Activated B cell treated with CpG ODN at 0.5 μM for 24 hours (primary cell): ENCODE measurements at regions not wholly inside any gene's neighbourhood (a gene's known extent, or its start where the extent isn't known, plus 50 kb on each side); places are given as distances from the start of the nearest gene placed in this dataset.

ENCODE experiments used
- ATAC-seq: fragments of 200-7000 bp; cut with Tn5 transposase; one replicate; pipeline ENCODE4 v1.10.0; 2021; ENCODE audit warnings: low read depth, mild to moderate bottlenecking, moderate library complexity
- CTCF ChIA-PET: fragments of 350-600 bp; sonication (Branson Sonifier 250); formaldehyde crosslinking; loops from one replicate; lab custom pipeline; 2021; ENCODE audit warnings: antibody characterized with exemption; lab: Charles Lee
- POLR2A ChIA-PET: fragments of 350-600 bp; sonication (Branson Sonifier 250); formaldehyde crosslinking; loops from one replicate; lab custom pipeline; 2021; ENCODE audit warnings: antibody characterized with exemption; lab: Charles Lee
- DNase-seq: peaks from one replicate; pipeline ENCODE4 v3.0.0; 2022
- H3K27ac Mint-ChIP-seq: one replicate; pipeline ENCODE4 v1.8.0; 2020; ENCODE audit warnings: mixed read lengths
- H3K27me3 Mint-ChIP-seq: one replicate; pipeline ENCODE4 v1.8.0; 2021; ENCODE audit warnings: mixed read lengths
- H3K36me3 Mint-ChIP-seq: one replicate; pipeline ENCODE4 v1.8.0; 2021; ENCODE audit warnings: low read depth, mixed read lengths
- H3K4me1 Mint-ChIP-seq: one replicate; pipeline ENCODE4 v1.8.0; 2021; ENCODE audit warnings: mixed read lengths
- H3K4me3 Mint-ChIP-seq: one replicate; pipeline ENCODE4 v1.8.0; 2020; ENCODE audit warnings: mild to moderate bottlenecking, mixed read lengths
- H3K9me3 Mint-ChIP-seq: one replicate; pipeline ENCODE4 v1.8.0; 2020; ENCODE audit warnings: mixed read lengths
- intact Hi-C: fragments of 100-400 bp; cut with micrococcal nuclease; formaldehyde crosslinking; loops from one replicate; pipeline ENCODE4 v1.15.1; 2024
- TF ChIP-seq, protein P1 (sequence below): fragments of 200-600 bp; IDR thresholded peaks from one replicate; pipeline ENCODE4 v1.8.0; 2022; ENCODE audit warnings: antibody characterized with exemption, mild to moderate bottlenecking

- H3K4me3 Mint-ChIP-seq: no peak overlapping the region
- no peaks in the 10 kb centered on the region for H3K4me1 Mint-ChIP-seq
- DNase-seq (no peak), ATAC-seq (no peak)
- intact Hi-C loops: no loop called here
- POLR2A ChIA-PET: no interaction called here
- H3K9me3 Mint-ChIP-seq: peaks cover 7% of the 10 kb centered on the region
- no peaks in the 10 kb centered on the region for H3K27me3 Mint-ChIP-seq
- TF ChIP-seq, protein P1, sequence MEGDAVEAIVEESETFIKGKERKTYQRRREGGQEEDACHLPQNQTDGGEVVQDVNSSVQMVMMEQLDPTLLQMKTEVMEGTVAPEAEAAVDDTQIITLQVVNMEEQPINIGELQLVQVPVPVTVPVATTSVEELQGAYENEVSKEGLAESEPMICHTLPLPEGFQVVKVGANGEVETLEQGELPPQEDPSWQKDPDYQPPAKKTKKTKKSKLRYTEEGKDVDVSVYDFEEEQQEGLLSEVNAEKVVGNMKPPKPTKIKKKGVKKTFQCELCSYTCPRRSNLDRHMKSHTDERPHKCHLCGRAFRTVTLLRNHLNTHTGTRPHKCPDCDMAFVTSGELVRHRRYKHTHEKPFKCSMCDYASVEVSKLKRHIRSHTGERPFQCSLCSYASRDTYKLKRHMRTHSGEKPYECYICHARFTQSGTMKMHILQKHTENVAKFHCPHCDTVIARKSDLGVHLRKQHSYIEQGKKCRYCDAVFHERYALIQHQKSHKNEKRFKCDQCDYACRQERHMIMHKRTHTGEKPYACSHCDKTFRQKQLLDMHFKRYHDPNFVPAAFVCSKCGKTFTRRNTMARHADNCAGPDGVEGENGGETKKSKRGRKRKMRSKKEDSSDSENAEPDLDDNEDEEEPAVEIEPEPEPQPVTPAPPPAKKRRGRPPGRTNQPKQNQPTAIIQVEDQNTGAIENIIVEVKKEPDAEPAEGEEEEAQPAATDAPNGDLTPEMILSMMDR: no peak
- CTCF ChIA-PET: no interaction called here
- no peaks in the 10 kb centered on the region for H3K36me3 Mint-ChIP-seq
- no peak overlapping the region for H3K27ac Mint-ChIP-seq
These were observed 145.8 kb downstream of the KIF26A start for GRCh38 chr14:104284107-104284592.

DNA sequence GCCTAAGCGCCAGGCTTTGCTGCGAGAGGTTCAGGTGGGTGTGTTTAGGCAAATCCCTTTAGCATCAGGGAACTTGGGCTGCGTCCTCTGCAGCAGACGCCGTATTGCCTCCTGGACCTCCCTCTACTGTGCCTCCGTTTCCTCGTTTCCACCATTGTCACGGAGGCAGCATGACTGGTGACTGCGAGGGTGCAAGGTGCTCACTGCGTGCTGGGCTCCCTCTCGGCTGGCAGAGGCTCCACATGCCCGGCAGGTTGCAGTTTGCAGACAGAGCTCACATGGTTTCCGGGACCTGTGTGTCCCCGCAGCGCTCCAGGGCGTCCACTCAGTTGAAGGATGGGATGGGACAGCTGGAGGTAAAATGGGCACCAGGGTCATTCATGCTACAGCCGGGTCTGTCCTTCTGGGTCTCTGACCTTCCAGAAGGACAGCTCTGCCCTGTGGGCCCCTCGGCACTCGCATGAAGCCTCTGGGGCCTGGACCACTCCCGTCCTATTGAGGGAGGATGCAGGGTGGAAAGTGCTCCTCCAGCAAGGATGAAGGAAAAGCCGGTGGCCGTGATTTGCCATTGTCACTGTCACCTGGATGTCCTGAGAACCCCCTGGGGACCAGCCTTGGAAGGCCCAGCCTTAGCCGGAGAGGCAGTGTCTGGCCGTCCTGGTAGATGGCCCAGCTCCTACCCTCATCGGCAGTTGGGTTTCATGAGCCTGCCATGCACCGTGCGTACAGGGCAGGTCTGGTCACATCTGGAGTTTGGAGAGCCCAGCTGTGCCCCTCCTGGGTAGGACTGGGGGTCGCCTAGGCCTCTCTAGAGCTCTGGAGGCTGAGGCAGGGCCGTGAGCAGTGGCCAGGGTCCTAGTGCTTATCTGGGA is 146.5 kb downstream of the KIF26A start:
- Mint-ChIP-seq H3K4me3 (no peak overlapping the region), H3K36me3 (no peaks in the 10 kb centered on the region), H3K27me3 (no peaks in the 10 kb centered on the region), H3K27ac (no peak overlapping the region), H3K9me3 (peaks cover 8% of the 10 kb centered on the region), H3K4me1 (no peaks in the 10 kb centered on the region)
- POLR2A ChIA-PET: no interaction called here
- intact Hi-C loops: no loop called here
- DNase-seq (no peak), ATAC-seq (no peak)
- TF ChIP-seq, protein P1: no peak
- CTCF ChIA-PET: no interaction called here

GRCh38 chr14:104285508-104285840 is 147.1 kb downstream of the KIF26A start:
- TF ChIP-seq, protein P1: no peak

GRCh38 chr14:104286086-104286485 is 147.7 kb downstream of the KIF26A start:
- H3K4me1 Mint-ChIP-seq: no peaks in the 10 kb centered on the region
- ChIA-PET POLR2A (no interaction called here), CTCF (no interaction called here)
- TF ChIP-seq, protein P1: no peak
- no peaks in the 10 kb centered on the region for H3K36me3 Mint-ChIP-seq
- no peak for DNase-seq
- ATAC-seq: no peak
- H3K4me3 Mint-ChIP-seq: no peak overlapping the region
- no peaks in the 10 kb centered on the region for H3K27me3 Mint-ChIP-seq
- no peak overlapping the region for H3K27ac Mint-ChIP-seq
- intact Hi-C loops: no loop called here
- peaks cover 8% of the 10 kb centered on the region for H3K9me3 Mint-ChIP-seq

More at GRCh38 chr14:104285508-104285840, 147.1 kb downstream of the KIF26A start:
- Mint-ChIP-seq H3K9me3 (peaks cover 8% of the 10 kb centered on the region), H3K36me3 (no peaks in the 10 kb centered on the region), H3K4me1 (no peaks in the 10 kb centered on the region), H3K4me3 (no peak overlapping the region), H3K27ac (no peak overlapping the region), H3K27me3 (no peaks in the 10 kb centered on the region)
- DNase-seq (no peak), ATAC-seq (no peak)
- ChIA-PET CTCF (no interaction called here), POLR2A (no interaction called here)
- intact Hi-C loops: no loop called here

- Mint-ChIP-seq H3K9me3 (peaks cover 8% of the 10 kb centered on the region), H3K27me3 (no peaks in the 10 kb centered on the region), H3K4me3 (no peak overlapping the region), H3K27ac (no peak overlapping the region), H3K4me1 (no peaks in the 10 kb centered on the region), H3K36me3 (no peaks in the 10 kb centered on the region)
- ATAC-seq: no peak
- intact Hi-C loops: no loop called here
- TF ChIP-seq, protein P1: no peak
- DNase-seq: no peak
- POLR2A ChIA-PET: no interaction called here
- CTCF ChIA-PET: no interaction called here
These were observed 148.1 kb downstream of the KIF26A start for GRCh38 chr14:104286496-104286895.
